ENCODE measurements at regions not wholly inside any gene's neighbourhood (a gene's known extent, or its start where the extent isn't known, plus 50 kb on each side); places are given as distances from the start of the nearest gene placed in this dataset.

DNA sequence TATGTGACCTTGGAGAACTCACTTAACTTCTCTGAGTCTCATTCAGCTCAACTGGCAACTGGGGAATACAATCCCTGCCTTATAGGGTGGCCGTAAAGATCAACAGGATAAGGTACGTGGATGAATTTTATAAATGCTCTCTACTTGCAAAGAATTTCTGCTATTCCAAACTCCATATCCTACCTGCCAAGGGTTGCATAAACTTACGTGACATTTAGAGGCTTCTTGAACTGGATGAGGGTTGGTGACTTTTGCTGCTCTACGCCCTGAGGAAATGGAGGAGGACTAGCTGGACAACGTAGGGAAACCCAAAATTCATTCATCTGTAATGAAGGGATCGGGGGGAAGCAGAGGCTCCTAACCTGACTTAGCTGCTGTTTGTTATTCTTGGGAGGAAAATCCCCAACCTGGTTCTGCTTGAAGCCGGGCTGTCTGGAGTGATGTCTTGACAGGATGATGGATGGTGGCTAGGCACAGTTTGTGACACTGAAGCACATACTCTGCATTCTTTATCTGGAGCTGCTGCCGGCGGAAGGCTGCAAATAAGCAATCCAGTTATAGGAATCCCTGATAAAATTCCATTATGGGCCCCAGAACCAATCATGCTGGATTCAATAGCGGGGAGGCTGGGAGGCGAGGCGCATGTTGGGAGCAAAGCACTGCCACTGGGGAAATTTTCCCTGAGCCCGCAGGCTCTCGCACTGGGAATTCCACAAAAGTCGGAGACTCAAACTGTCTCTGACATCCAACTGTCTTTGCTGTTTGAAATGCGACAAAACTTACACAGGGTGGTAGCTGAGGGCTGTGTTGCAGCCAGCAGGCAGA, 94.7 kb upstream of the SDK2 start:
- Histone ChIP-seq H3K27me3 (peaks cover 50% of the 10 kb centered on the region), H3K4me1 (no peaks in the 10 kb centered on the region), H3K36me3 (no peaks in the 10 kb centered on the region), H3K9me3 (no peaks in the 10 kb centered on the region), H3K27ac (no peak overlapping the region), H3K4me3 (no peak overlapping the region)
- DNase-seq: no peak
- no peak for TF ChIP-seq EP300 (IDR thresholded peaks at IDR 0.05; ENCODE audit: low read depth)
- intact Hi-C loops (cut with DNase I; ENCODE audit: low total_unique reads): no loop called here
- in situ Hi-C loops (cut with MboI; ENCODE audit: low pct_ligation_motif_present in 1 of 4, low pct_unique_long_range_greater_than_20kb in 1 of 4, low sequenced_read_pairs in 3 of 4): no loop called here
- WGBS, 2 donors (ENCODE audit: low coverage in 1 of 2): 56 to 72% methylated on average over 4 to 16 of the region's 16 CpGs

DNA sequence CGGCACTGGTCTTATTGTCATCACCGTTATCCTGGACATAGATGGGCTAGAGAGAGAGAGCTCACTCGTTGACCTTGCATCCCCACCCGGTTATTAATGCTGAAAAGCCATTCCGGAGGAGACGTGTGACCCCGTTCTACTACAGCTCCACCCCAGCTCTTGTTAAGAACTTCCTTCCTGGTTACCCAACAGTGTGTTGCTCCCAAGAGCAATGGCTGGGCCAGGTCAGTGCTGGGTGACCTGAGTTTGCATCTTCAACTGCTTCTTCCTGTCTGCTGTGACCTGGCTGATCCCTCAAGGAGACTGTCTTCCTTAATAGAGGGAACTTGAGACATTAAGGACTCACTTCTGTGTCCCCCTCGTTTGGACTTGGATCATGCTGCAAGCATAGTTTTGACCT, 96.1 kb upstream of the SDK2 start:
- Histone ChIP-seq H3K4me1 (no peaks in the 10 kb centered on the region), H3K27ac (no peak overlapping the region), H3K27me3 (peaks cover 49% of the 10 kb centered on the region), H3K36me3 (no peaks in the 10 kb centered on the region), H3K4me3 (no peak overlapping the region), H3K9me3 (no peaks in the 10 kb centered on the region)
- intact Hi-C loops (cut with DNase I; ENCODE audit: low total_unique reads) (no loop called here), in situ Hi-C loops (cut with MboI; ENCODE audit: low pct_ligation_motif_present in 1 of 4, low pct_unique_long_range_greater_than_20kb in 1 of 4, low sequenced_read_pairs in 3 of 4) (no loop called here)
- TF ChIP-seq POLR2A (IDR thresholded peaks at IDR 0.05) (no peak), POLR2AphosphoS5 (IDR thresholded peaks at IDR 0.05) (no peak), EP300 (IDR thresholded peaks at IDR 0.05; ENCODE audit: low read depth) (no peak)
- TF ChIP-seq, protein P1, sequence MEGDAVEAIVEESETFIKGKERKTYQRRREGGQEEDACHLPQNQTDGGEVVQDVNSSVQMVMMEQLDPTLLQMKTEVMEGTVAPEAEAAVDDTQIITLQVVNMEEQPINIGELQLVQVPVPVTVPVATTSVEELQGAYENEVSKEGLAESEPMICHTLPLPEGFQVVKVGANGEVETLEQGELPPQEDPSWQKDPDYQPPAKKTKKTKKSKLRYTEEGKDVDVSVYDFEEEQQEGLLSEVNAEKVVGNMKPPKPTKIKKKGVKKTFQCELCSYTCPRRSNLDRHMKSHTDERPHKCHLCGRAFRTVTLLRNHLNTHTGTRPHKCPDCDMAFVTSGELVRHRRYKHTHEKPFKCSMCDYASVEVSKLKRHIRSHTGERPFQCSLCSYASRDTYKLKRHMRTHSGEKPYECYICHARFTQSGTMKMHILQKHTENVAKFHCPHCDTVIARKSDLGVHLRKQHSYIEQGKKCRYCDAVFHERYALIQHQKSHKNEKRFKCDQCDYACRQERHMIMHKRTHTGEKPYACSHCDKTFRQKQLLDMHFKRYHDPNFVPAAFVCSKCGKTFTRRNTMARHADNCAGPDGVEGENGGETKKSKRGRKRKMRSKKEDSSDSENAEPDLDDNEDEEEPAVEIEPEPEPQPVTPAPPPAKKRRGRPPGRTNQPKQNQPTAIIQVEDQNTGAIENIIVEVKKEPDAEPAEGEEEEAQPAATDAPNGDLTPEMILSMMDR (IDR thresholded peaks at IDR 0.05): no peak
- no peak for DNase-seq
- 59 to 80% methylated on average over 2 to 8 of the region's 8 CpGs for WGBS, 2 donors (ENCODE audit: low coverage in 1 of 2)

DNA sequence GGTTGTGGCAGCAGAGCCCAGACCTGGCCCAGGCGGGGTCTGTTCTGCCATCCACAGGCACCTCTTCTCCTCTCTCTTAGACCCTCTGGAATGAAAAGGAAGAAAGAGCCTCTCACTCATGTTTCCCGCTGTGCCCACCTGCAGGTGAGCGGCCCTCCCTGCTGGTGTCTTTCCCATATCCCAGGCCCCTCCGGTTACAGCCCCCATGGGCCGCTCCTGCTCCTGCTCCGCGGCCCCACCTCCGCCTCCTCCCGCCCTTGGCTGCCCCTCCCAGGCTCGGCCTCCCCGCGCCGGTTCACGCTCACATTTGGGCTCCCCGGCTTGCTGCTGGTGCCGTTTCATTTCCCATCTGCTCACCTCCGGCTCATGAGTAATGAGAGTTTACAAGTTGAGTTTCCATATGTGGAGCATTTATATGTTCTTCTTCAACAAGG, 98.7 kb upstream of the SDK2 start:
- peaks cover 51% of the 10 kb centered on the region for H3K27me3 ChIP-seq
- H3K36me3 ChIP-seq: no peaks in the 10 kb centered on the region
- no peaks in the 10 kb centered on the region for H3K9me3 ChIP-seq
- intact Hi-C loops (cut with DNase I; ENCODE audit: low total_unique reads): no loop called here
- H3K4me1 ChIP-seq: no peaks in the 10 kb centered on the region
- WGBS, 2 donors (ENCODE audit: low coverage in 1 of 2): 42 to 62% methylated on average over 4 to 17 of the region's 17 CpGs
- H3K27ac ChIP-seq: no peak overlapping the region
- in situ Hi-C loops (cut with MboI; ENCODE audit: low pct_ligation_motif_present in 1 of 4, low pct_unique_long_range_greater_than_20kb in 1 of 4, low sequenced_read_pairs in 3 of 4): no loop called here
- no peak for DNase-seq
- no peak overlapping the region for H3K4me3 ChIP-seq
- no peak for TF ChIP-seq EP300 (IDR thresholded peaks at IDR 0.05; ENCODE audit: low read depth)
- TF ChIP-seq POLR2A (IDR thresholded peaks at IDR 0.05): no peak
- TF ChIP-seq, protein P1 (IDR thresholded peaks at IDR 0.05): no peak
- no peak for TF ChIP-seq POLR2AphosphoS5 (IDR thresholded peaks at IDR 0.05)

DNA sequence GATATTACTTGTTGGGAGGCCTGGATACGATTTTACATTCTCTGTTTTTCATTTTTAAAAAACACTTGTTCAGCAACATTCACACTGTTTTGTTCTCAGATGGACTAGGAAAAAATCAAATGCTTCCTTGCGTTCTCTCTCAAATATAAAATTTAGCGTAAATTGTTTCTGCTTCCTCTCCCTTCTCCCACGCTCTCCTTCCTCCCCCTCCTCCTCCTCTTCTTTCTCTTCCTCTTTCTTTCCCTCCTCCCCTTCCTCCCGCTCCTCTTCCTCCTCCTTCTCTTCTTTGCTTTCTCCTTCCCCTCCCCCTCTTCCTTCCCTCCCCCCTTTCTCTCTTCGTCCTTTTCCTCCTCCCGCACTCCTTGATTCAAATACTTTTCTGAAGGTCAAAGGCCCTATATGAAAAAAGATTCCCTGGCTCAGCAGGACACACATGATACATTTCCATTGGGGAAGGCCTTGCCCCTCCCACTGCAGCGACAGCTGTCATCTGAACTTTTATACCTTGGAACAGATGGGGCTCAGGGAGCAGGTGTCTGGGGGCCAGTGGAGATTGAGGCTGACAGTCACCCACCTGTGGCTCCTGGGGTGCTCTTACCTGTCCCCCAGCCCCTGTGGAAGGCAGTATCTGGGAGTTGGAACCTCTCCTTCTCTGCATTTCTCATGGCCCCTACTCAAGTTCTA, 99.4 kb upstream of the SDK2 start:
- no peaks in the 10 kb centered on the region for H3K9me3 ChIP-seq
- in situ Hi-C loops (cut with MboI; ENCODE audit: low pct_ligation_motif_present in 1 of 4, low pct_unique_long_range_greater_than_20kb in 1 of 4, low sequenced_read_pairs in 3 of 4) (no loop called here), intact Hi-C loops (cut with DNase I; ENCODE audit: low total_unique reads) (no loop called here)
- H3K4me3 ChIP-seq: no peak overlapping the region
- no peaks in the 10 kb centered on the region for H3K4me1 ChIP-seq
- 66 to 67% methylated on average over 7 to 8 of the region's 8 CpGs for WGBS, 2 donors (ENCODE audit: low coverage in 1 of 2)
- no peaks in the 10 kb centered on the region for H3K36me3 ChIP-seq
- TF ChIP-seq, protein P1 (IDR thresholded peaks at IDR 0.05): no peak
- no peak for TF ChIP-seq POLR2A (IDR thresholded peaks at IDR 0.05)
- peak in 2 of 3 donors; percentile 13 to 58 for TF ChIP-seq POLR2AphosphoS5 (IDR thresholded peaks at IDR 0.05)
- no peak for TF ChIP-seq EP300 (IDR thresholded peaks at IDR 0.05; ENCODE audit: low read depth)
- DNase-seq: no peak
- no peak overlapping the region for H3K27ac ChIP-seq
- H3K27me3 ChIP-seq: peaks cover 44% of the 10 kb centered on the region

Data from transverse colon (tissue), 4 donors.